ENCODE measurements at regions not wholly inside any gene's neighbourhood (a gene's known extent, or its start where the extent isn't known, plus 50 kb on each side); places are given as distances from the start of the nearest gene placed in this dataset.

DNA sequence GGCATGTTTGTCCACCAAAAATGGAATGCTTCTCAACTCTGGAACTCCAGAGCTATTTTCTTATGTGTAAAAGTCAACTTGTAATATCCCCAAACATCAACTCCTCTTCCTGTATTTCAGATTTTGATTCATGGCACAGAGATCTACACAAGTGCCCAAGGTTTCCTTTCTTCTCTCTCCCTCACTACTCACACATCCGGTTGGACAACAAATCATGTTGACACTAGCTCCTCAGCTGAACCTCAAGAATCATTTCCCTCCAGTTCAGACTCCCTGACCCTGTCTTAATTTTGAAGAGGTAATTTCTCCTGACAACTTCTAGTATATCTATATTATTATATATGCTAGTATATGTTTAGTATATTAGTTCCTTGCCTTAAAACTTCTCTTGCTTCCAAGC is 485.4 kb upstream of the CCDC196 start:
- Histone ChIP-seq H3K36me3 (no peaks in the 10 kb centered on the region), H3K27me3 (no peaks in the 10 kb centered on the region), H3K4me1 (no peaks in the 10 kb centered on the region), H3K27ac (no peak overlapping the region), H3K9me3 (no peaks in the 10 kb centered on the region), H3K4me3 (no peak overlapping the region)
- no peak for TF ChIP-seq POLR2A (IDR thresholded peaks at IDR 0.05)
- TF ChIP-seq, protein P1, sequence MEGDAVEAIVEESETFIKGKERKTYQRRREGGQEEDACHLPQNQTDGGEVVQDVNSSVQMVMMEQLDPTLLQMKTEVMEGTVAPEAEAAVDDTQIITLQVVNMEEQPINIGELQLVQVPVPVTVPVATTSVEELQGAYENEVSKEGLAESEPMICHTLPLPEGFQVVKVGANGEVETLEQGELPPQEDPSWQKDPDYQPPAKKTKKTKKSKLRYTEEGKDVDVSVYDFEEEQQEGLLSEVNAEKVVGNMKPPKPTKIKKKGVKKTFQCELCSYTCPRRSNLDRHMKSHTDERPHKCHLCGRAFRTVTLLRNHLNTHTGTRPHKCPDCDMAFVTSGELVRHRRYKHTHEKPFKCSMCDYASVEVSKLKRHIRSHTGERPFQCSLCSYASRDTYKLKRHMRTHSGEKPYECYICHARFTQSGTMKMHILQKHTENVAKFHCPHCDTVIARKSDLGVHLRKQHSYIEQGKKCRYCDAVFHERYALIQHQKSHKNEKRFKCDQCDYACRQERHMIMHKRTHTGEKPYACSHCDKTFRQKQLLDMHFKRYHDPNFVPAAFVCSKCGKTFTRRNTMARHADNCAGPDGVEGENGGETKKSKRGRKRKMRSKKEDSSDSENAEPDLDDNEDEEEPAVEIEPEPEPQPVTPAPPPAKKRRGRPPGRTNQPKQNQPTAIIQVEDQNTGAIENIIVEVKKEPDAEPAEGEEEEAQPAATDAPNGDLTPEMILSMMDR (IDR thresholded peaks at IDR 0.05), result no peak
- no peak for DNase-seq
- intact Hi-C loops (cut with DNase I; ENCODE audit: low total_unique reads), result no loop called here

DNA sequence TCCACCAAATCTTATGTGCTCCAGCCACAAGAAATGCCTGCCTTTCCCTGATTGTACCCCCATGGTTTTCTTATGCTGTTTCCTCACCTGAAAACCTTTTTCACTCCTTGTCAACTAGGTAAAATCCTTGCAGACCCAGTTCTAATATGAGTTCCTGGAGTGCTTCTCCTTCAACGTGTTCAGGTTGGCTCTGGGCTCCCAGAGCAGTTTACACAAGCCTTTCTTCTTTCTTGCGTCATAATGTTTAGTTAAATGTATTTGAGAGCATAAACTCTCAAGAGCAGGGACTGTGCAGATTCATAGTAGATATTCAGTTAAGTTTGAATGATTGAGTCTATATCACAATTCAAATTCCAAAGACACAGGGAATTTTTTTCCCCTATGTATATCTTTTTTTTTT is 484.8 kb upstream of the CCDC196 start:
- no peak for DNase-seq
- Histone ChIP-seq H3K27me3 (no peaks in the 10 kb centered on the region), H3K4me3 (no peak overlapping the region), H3K36me3 (no peaks in the 10 kb centered on the region), H3K4me1 (no peaks in the 10 kb centered on the region), H3K9me3 (no peaks in the 10 kb centered on the region), H3K27ac (no peak overlapping the region)
- no peak for TF ChIP-seq POLR2A (IDR thresholded peaks at IDR 0.05)
- TF ChIP-seq, protein P1 (IDR thresholded peaks at IDR 0.05), result no peak
- intact Hi-C loops (cut with DNase I; ENCODE audit: low total_unique reads), result no loop called here

DNA sequence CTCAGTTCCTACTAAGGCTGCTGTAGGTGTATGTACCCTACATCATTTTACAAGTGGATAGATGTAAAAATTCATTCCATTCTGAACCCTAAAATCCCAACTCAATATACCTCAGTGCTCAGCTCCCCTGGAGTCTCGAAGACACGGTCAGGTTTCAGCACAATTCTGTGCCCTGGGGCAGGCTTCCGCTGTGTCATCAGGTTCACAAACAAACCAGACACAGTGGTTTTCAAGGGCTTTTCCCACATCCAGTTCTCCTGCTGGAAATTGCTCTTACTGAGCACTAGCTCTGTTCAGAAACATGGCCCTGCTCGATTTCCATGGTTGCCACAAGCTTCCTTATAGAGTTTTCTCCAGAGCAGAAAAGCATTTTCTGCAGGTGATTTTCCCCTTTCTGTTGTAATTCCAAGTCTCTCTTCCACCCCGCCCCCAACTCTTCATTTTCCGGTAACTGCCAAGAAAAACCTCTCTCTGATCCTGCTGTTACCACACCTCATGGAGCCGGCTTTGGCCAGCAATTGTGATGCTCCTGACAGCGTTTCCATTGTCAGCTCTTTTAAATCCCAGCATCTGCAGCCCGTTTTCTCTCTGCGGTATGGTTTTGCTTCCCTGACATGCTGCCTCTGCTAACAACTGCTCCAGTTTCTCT is 483.0 kb upstream of the CCDC196 start:
- no peaks in the 10 kb centered on the region for H3K4me1 ChIP-seq
- no peak overlapping the region for H3K4me3 ChIP-seq
- H3K36me3 ChIP-seq, result no peaks in the 10 kb centered on the region
- H3K27ac ChIP-seq, result no peak overlapping the region
- H3K27me3 ChIP-seq, result no peaks in the 10 kb centered on the region
- intact Hi-C loops (cut with DNase I; ENCODE audit: low total_unique reads), result no loop called here
- no peaks in the 10 kb centered on the region for H3K9me3 ChIP-seq
- DNase-seq, result no peak
- TF ChIP-seq POLR2A (IDR thresholded peaks at IDR 0.05), result no peak
- TF ChIP-seq, protein P1 (IDR thresholded peaks at IDR 0.05), result no peak

DNA sequence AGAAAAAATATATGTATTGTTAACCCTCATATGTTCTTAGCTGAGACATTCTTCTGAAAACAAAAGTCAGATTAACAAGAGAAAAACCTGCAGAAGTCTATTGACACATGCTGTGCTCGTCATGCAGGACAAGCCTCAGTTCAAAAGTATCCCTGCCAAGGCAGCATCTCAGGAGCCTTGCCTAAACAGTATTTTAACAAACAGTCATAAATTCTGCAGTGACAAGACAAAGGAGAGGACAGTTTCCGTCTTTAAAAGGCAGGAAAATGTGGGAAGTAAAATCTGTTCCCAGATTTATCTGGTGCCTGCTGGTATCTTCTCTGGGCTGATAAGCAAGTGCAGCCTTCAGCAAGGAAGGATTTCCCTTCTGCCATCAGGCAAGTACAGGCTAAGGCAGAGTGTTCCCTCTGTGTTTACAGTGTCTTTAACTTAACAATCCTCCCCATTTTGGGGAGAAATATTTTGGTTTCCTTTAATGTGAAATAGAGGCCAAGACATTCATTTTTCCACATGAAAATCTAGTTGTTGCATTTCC is 480.2 kb upstream of the CCDC196 start:
- DNase-seq, result no peak
- intact Hi-C loops (cut with DNase I; ENCODE audit: low total_unique reads), result no loop called here
- Histone ChIP-seq H3K27ac (no peak overlapping the region), H3K36me3 (no peaks in the 10 kb centered on the region), H3K4me1 (no peaks in the 10 kb centered on the region), H3K4me3 (no peak overlapping the region), H3K9me3 (no peaks in the 10 kb centered on the region), H3K27me3 (no peaks in the 10 kb centered on the region)
- TF ChIP-seq POLR2A (IDR thresholded peaks at IDR 0.05), result no peak

DNA sequence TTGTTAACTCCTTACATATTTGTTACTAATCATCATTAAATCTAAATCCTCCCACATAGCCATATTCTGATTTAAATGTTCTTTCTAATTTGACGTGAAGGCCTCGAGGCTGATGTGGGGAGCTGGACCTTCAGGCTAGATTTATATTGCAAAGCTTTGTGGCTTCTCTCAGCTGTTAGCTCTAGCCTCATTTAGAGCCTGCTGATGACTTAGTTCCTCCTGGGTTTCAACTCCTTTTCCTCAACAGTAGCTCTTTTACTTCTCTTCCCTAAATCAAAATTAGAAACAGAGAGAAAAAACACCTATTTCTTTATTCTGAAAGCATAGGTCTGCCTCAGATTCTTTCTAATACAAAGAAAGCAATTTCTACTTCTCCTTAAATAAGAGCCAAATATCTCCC is 477.5 kb upstream of the CCDC196 start:
- no peak for DNase-seq
- Histone ChIP-seq H3K27ac (no peak overlapping the region), H3K36me3 (no peaks in the 10 kb centered on the region), H3K4me3 (no peak overlapping the region), H3K4me1 (no peaks in the 10 kb centered on the region), H3K9me3 (no peaks in the 10 kb centered on the region), H3K27me3 (no peaks in the 10 kb centered on the region)
- intact Hi-C loops (cut with DNase I; ENCODE audit: low total_unique reads), result no loop called here
- TF ChIP-seq, protein P1 (IDR thresholded peaks at IDR 0.05), result no peak
- TF ChIP-seq POLR2A (IDR thresholded peaks at IDR 0.05), result no peak

Data from uterus (tissue), 3 donors.